ENCODE measurements at regions not wholly inside any gene's neighbourhood (a gene's known extent, or its start where the extent isn't known, plus 50 kb on each side); places are given as distances from the start of the nearest gene placed in this dataset.

DNA sequence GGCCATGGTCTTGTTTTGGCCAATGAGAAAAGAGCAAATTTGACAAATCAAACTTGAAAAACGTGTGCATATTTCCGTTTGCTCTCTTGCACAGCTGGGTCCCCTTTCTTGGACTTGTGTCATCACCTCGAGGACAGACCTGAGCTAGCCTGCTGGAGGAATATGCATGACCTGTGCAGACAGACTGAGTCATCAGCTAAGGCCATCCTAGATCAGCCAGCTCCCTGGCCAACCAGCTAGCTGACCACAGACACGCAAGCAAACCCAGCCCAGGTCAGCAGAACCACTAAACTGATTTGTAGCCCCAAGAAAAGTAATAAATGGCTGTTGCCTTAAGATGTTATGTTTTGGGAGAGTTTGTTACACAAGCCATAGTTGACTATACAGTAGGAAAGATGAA, 61.3 kb upstream of the PAX3 start:
- Histone ChIP-seq H3K79me2 (ENCODE audit: control insufficient read depth, insufficient read depth, low read length) (no peaks in the 10 kb centered on the region), H3K4me3 (replicated peaks in 1 of 3; ENCODE audit: insufficient read depth in 1 of 3, low read depth in 1 of 3, low read length in 3 of 3) (no peak overlapping the region), H4K20me1 (replicated peaks; ENCODE audit: control insufficient read depth, extremely low read depth, insufficient read depth, low read length) (no peaks in the 10 kb centered on the region), H3K27me3 (ENCODE audit: control insufficient read depth in 2 of 2, insufficient read depth in 2 of 2, low read length in 2 of 2) (peaks cover 0 to 1% of the 10 kb centered on the region in 2 experiments), H3K9ac (replicated peaks; ENCODE audit: extremely low read depth, insufficient read depth, low read length) (no peak overlapping the region), H3K4me2 (ENCODE audit: insufficient read depth, low read length) (no peak overlapping the region), H3K9me1 (replicated peaks; ENCODE audit: control insufficient read depth, extremely low read depth, insufficient read depth, low read length) (no peaks in the 10 kb centered on the region), H3K4me1 (ENCODE audit: control insufficient read depth, extremely low read depth, insufficient read depth, low read length) (peaks cover 18% of the 10 kb centered on the region), H3K9me3 (replicated peaks; ENCODE audit: control insufficient read depth, insufficient read depth, low read length) (no peaks in the 10 kb centered on the region), H3K27ac (ENCODE audit: insufficient read depth, low read depth, low read length) (no peak overlapping the region), H3K36me3 (ENCODE audit: control insufficient read depth in 2 of 2, extremely low read depth in 1 of 2, insufficient read depth in 2 of 2, low read length in 2 of 2) (no peaks in the 10 kb centered on the region), H2AFZ (ENCODE audit: low read depth, low read length) (no peak overlapping the region)
- DNase-seq (ENCODE audit: low read depth, low spot score) (no peak), FAIRE-seq (no peak)
- TF ChIP-seq MYC (IDR thresholded peaks at IDR 0.05; ENCODE audit: low read depth, low read length) (no peak), GATA2 (IDR thresholded peaks at IDR 0.05; ENCODE audit: insufficient read depth, insufficient read length, low read depth, low read length) (no peak), POLR2A (IDR thresholded peaks at IDR 0.05; ENCODE audit: low read depth, low read length) (no peak), EZH2 (IDR thresholded peaks at IDR 0.05; ENCODE audit: borderline replicate concordance, low read depth, low read length, severe bottlenecking) (no peak), POLR2AphosphoS5 (IDR thresholded peaks at IDR 0.05; ENCODE audit: insufficient read depth, low read depth, low read length) (no peak), FOS (IDR thresholded peaks at IDR 0.05; ENCODE audit: borderline replicate concordance, insufficient read depth, low read length) (no peak), JUN (IDR thresholded peaks at IDR 0.05; ENCODE audit: borderline replicate concordance, insufficient read depth, insufficient read length, low read depth) (no peak)
- TF ChIP-seq, protein P1, sequence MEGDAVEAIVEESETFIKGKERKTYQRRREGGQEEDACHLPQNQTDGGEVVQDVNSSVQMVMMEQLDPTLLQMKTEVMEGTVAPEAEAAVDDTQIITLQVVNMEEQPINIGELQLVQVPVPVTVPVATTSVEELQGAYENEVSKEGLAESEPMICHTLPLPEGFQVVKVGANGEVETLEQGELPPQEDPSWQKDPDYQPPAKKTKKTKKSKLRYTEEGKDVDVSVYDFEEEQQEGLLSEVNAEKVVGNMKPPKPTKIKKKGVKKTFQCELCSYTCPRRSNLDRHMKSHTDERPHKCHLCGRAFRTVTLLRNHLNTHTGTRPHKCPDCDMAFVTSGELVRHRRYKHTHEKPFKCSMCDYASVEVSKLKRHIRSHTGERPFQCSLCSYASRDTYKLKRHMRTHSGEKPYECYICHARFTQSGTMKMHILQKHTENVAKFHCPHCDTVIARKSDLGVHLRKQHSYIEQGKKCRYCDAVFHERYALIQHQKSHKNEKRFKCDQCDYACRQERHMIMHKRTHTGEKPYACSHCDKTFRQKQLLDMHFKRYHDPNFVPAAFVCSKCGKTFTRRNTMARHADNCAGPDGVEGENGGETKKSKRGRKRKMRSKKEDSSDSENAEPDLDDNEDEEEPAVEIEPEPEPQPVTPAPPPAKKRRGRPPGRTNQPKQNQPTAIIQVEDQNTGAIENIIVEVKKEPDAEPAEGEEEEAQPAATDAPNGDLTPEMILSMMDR (IDR thresholded peaks at IDR 0.05; ENCODE audit: extremely low read depth in 1 of 2, insufficient read depth in 1 of 2, low read depth in 1 of 2, low read length in 2 of 2) = no peak
- TF ChIP-seq, protein P2, sequence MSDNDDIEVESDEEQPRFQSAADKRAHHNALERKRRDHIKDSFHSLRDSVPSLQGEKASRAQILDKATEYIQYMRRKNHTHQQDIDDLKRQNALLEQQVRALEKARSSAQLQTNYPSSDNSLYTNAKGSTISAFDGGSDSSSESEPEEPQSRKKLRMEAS (IDR thresholded peaks at IDR 0.05; ENCODE audit: insufficient read depth, insufficient read length) = no peak
- dilution Hi-C loops (cut with MboI; ENCODE audit: extremely low pct_ligation_motif_present, low sequenced_read_pairs) (no loop called here), intact Hi-C loops (cut with micrococcal nuclease) (no loop called here)
- ChIA-PET POLR2A (no interaction called here), CTCF (no interaction called here)
- no TSS peak for BruUV-seq (replicated peaks)
